ENCODE measurements at regions not wholly inside any gene's neighbourhood (a gene's known extent, or its start where the extent isn't known, plus 50 kb on each side); places are given as distances from the start of the nearest gene placed in this dataset.

DNA sequence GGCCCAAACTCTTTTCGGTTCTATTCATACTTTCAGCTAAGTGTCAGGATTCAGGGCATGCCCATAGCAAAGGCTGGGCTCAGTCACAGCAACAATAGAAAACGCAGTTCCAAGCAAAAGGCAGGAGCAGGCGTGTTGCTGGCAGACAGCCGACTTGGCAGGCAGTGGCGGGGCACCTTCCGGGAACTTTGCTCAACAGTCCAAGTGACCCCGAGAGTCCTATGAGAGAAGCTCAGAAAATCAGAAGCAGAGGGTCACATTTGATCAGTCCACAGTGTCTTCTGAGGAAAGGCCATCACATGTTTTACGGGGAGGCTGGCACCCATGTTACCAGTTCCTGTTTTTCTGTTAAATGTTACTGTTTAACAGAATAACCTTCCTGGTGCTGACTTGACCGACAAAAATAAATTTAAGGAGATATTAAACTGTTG is 115.0 kb downstream of the DACT1 start:
- no peak for DNase-seq
- Histone ChIP-seq H3K9ac (ENCODE audit: extremely low read depth, insufficient read length, low read length) (no peak overlapping the region), H3K27me3 (ENCODE audit: insufficient read depth, low read length) (no peaks in the 10 kb centered on the region), H2BK5ac (ENCODE audit: insufficient read length, low read length) (no peak overlapping the region), H3K23ac (ENCODE audit: insufficient read length, low read depth, low read length) (no peak overlapping the region), H3K4me1 (ENCODE audit: insufficient read depth, low read length) (peaks cover 9% of the 10 kb centered on the region; the same call in 1 of the 2 replicates), H3K23me2 (ENCODE audit: insufficient read length, low read depth, low read length, poor library complexity, severe bottlenecking) (no peaks in the 10 kb centered on the region), H3K56ac (ENCODE audit: insufficient read length, low read depth, low read length) (no peak overlapping the region), H3T11ph (ENCODE audit: low read length) (no peak overlapping the region), H3K4ac (ENCODE audit: low read depth, low read length) (no peak overlapping the region), H3K9me3 (ENCODE audit: control insufficient read depth, low read depth, low read length) (no peaks in the 10 kb centered on the region), H3K79me1 (ENCODE audit: insufficient read depth, low read depth, low read length, poor library complexity, severe bottlenecking) (no peaks in the 10 kb centered on the region), H2BK12ac (ENCODE audit: insufficient read length, low read depth, low read length) (no peak overlapping the region), H3K14ac (ENCODE audit: insufficient read depth, low read length) (no peak overlapping the region), H3K79me2 (ENCODE audit: insufficient read depth, low read length) (no peaks in the 10 kb centered on the region), H4K91ac (ENCODE audit: insufficient read length, low read depth, low read length) (no peak overlapping the region), H2AK5ac (ENCODE audit: insufficient read length, low read length) (no peak overlapping the region), H4K5ac (ENCODE audit: insufficient read length, low read depth, low read length) (no peak overlapping the region), H3K4me2 (ENCODE audit: insufficient read depth, insufficient read length, low read length) (no peak overlapping the region), H4K8ac (replicated peaks; ENCODE audit: insufficient read length, low read depth, low read length) (no peak overlapping the region), H2BK120ac (ENCODE audit: low read depth, low read length, poor library complexity, severe bottlenecking) (no peak overlapping the region), H4K20me1 (ENCODE audit: control insufficient read depth, insufficient read depth, insufficient read length) (no peaks in the 10 kb centered on the region), H2AFZ (ENCODE audit: low read length) (no peak overlapping the region), H3K18ac (ENCODE audit: insufficient read length, low read depth, low read length) (no peak overlapping the region), H3K27ac (ENCODE audit: insufficient read length, low read depth, low read length) (no peak overlapping the region), H2BK15ac (ENCODE audit: low read depth, low read length) (no peak overlapping the region), H2BK20ac (ENCODE audit: low read depth, low read length, poor library complexity, severe bottlenecking) (no peak overlapping the region)
- no peak overlapping the region for H3K4me3 Mint-ChIP-seq
- WGBS (ENCODE audit: extremely low coverage, insufficient read length, low lambda C conversion rate), result no CpG with 5 or more reads among the region's 9 CpGs
- H3K9me3 Mint-ChIP-seq, result no peaks in the 10 kb centered on the region
- H3K4me1 Mint-ChIP-seq, result peaks cover 18 to 19% of the 10 kb centered on the region in 2 experiments
- H3K36me3 Mint-ChIP-seq (ENCODE audit: insufficient read depth in 1 of 3, low read depth in 3 of 3), result no peaks in the 10 kb centered on the region
- no peak overlapping the region; a peak in 1 of 7 replicates for H3K27ac Mint-ChIP-seq
- no peak for TF ChIP-seq CTCF (conservative IDR thresholded peaks at IDR 0.05)
- no peaks in the 10 kb centered on the region; the same call in 1 of the 2 replicates for H3K27me3 Mint-ChIP-seq (ENCODE audit: low read depth)
